ENCODE measurements at regions not wholly inside any gene's neighbourhood (a gene's known extent, or its start where the extent isn't known, plus 50 kb on each side); places are given as distances from the start of the nearest gene placed in this dataset.

- DNase-seq (no peak), ATAC-seq (no peak)
- in situ Hi-C loops (cut with MboI; ENCODE audit: low sequenced_read_pairs in 4 of 4): no loop called here
Observed at GRCh38 chr10:130817046-130817624, 494.4 kb downstream of the TCERG1L start.

GRCh38 chr10:130817674-130818073 lies 493.8 kb downstream of the TCERG1L start:
- TF ChIP-seq POLR2A (IDR thresholded peaks at IDR 0.05): no peak
- TF ChIP-seq, protein P1, sequence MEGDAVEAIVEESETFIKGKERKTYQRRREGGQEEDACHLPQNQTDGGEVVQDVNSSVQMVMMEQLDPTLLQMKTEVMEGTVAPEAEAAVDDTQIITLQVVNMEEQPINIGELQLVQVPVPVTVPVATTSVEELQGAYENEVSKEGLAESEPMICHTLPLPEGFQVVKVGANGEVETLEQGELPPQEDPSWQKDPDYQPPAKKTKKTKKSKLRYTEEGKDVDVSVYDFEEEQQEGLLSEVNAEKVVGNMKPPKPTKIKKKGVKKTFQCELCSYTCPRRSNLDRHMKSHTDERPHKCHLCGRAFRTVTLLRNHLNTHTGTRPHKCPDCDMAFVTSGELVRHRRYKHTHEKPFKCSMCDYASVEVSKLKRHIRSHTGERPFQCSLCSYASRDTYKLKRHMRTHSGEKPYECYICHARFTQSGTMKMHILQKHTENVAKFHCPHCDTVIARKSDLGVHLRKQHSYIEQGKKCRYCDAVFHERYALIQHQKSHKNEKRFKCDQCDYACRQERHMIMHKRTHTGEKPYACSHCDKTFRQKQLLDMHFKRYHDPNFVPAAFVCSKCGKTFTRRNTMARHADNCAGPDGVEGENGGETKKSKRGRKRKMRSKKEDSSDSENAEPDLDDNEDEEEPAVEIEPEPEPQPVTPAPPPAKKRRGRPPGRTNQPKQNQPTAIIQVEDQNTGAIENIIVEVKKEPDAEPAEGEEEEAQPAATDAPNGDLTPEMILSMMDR (IDR thresholded peaks at IDR 0.05 in 4 of 5, conservative IDR thresholded peaks at IDR 0.05 in 1 of 5): no peak
- Histone ChIP-seq H3K27me3 (no peaks in the 10 kb centered on the region), H3K4me3 (no peak overlapping the region), H3K4me1 (no peaks in the 10 kb centered on the region), H3K27ac (no peak overlapping the region), H3K36me3 (no peaks in the 10 kb centered on the region), H3K9me3 (no peaks in the 10 kb centered on the region)
- in situ Hi-C loops (cut with MboI; ENCODE audit: low sequenced_read_pairs in 4 of 4): no loop called here
- DNase-seq (no peak), ATAC-seq (no peak)
- intact Hi-C loops (cut with DNase I; ENCODE audit: low total_unique reads): no loop called here

More at GRCh38 chr10:130817046-130817624, 494.4 kb downstream of the TCERG1L start:
- H3K4me3 ChIP-seq: no peak overlapping the region
- H3K4me1 ChIP-seq: no peaks in the 10 kb centered on the region
- no peaks in the 10 kb centered on the region for H3K9me3 ChIP-seq
- intact Hi-C loops (cut with DNase I; ENCODE audit: low total_unique reads): no loop called here
- H3K27ac ChIP-seq: no peak overlapping the region
- TF ChIP-seq, protein P1 (IDR thresholded peaks at IDR 0.05 in 4 of 5, conservative IDR thresholded peaks at IDR 0.05 in 1 of 5): no peak
- TF ChIP-seq POLR2A (IDR thresholded peaks at IDR 0.05): no peak
- no peaks in the 10 kb centered on the region for H3K27me3 ChIP-seq
- H3K36me3 ChIP-seq: no peaks in the 10 kb centered on the region

DNA sequence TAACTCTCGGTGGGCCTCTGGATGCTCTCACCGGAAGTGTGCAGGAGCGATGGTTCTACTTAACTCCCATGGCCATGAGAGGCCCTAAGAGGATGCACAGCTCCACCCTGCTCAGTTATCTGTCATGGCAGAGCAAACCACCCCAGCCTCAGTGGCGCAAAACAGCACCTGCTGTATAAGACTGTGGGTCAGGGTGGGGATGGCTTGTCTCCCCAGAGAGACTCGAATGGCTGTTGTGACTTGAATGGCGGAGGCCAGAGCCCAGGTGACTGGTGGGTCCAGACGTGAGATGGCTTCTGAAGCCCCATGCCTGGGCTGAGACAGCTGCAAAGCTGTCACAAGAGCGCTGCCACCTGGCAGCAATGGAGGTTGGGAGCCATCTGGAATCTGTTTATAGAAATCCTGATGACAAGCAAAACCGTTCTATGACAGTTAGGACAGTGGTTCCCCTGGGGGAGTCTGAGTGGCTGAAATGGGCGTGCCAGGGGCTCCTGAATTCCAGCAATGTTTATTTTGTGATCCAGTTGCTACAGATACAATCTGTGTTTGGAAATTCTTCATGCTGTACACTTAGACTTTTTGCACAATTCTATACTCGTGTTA lies 490.5 kb downstream of the TCERG1L start:
- Histone ChIP-seq H3K27ac (no peak overlapping the region), H3K4me1 (no peaks in the 10 kb centered on the region), H3K36me3 (no peaks in the 10 kb centered on the region), H3K4me3 (no peak overlapping the region), H3K27me3 (no peaks in the 10 kb centered on the region), H3K9me3 (no peaks in the 10 kb centered on the region)
- DNase-seq: no peak
- intact Hi-C loops (cut with DNase I; ENCODE audit: low total_unique reads) (no loop called here), in situ Hi-C loops (cut with MboI; ENCODE audit: low sequenced_read_pairs in 4 of 4) (no loop called here)
- no peak for ATAC-seq
- TF ChIP-seq POLR2A (IDR thresholded peaks at IDR 0.05): no peak
- TF ChIP-seq, protein P1 (IDR thresholded peaks at IDR 0.05 in 4 of 5, conservative IDR thresholded peaks at IDR 0.05 in 1 of 5): no peak

- H3K36me3 ChIP-seq: no peaks in the 10 kb centered on the region
- in situ Hi-C loops (cut with MboI; ENCODE audit: low sequenced_read_pairs in 4 of 4) (no loop called here), intact Hi-C loops (cut with DNase I; ENCODE audit: low total_unique reads) (no loop called here)
- TF ChIP-seq, protein P1 (IDR thresholded peaks at IDR 0.05 in 4 of 5, conservative IDR thresholded peaks at IDR 0.05 in 1 of 5): no peak
- no peak for TF ChIP-seq POLR2A (IDR thresholded peaks at IDR 0.05)
- no peak overlapping the region for H3K27ac ChIP-seq
- no peaks in the 10 kb centered on the region for H3K4me1 ChIP-seq
- no peak for ATAC-seq
- no peak for DNase-seq
- H3K9me3 ChIP-seq: no peaks in the 10 kb centered on the region
- H3K4me3 ChIP-seq: no peak overlapping the region
- H3K27me3 ChIP-seq: no peaks in the 10 kb centered on the region
Observed at GRCh38 chr10:130824230-130825014, 487.1 kb downstream of the TCERG1L start.
